LHCN-M2 (cell line): ENCODE measurements at regions not wholly inside any gene's neighbourhood (a gene's known extent, or its start where the extent isn't known, plus 50 kb on each side); places are given as distances from the start of the nearest gene placed in this dataset.

Experiments
- DNase-seq: peaks from one replicate; pipeline ENCODE4 v3.0.0-alpha.2; 2012; ENCODE audit warnings: low read depth

DNA sequence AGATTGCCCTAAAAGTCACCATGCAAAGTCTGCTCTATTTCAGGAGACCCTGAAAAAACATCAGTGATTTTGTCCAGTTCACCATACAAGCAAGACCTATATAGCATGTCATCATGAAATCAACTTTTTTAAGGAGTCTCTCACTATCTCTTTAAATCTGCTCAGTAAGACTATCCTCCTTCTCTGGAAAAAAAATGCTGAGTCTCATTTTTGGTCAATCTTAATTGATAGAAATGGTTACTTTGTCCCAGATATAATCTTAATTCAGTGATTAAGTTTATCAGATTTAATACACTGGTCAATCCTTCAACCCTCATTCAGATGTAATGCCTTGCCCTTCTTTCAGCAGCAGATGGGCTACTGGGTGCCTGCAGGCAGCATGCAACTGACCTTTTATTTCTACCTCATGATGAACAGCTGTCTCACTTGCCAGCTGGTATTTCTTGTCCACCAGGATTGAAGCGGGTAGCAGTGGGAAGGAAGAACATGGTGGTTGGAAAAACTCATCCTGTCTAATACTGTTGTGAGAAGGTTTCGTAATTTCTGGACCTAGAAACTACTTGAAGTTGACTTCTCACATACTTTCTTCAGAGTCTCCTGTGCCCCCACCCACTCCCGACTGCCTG, 375.3 kb downstream of the DNAH5 start:
- DNase-seq: peak; percentile 81

- peak; percentile 98 for DNase-seq
Measured at GRCh38 chr5:13567819-13568218, 376.7 kb downstream of the DNAH5 start.

DNA sequence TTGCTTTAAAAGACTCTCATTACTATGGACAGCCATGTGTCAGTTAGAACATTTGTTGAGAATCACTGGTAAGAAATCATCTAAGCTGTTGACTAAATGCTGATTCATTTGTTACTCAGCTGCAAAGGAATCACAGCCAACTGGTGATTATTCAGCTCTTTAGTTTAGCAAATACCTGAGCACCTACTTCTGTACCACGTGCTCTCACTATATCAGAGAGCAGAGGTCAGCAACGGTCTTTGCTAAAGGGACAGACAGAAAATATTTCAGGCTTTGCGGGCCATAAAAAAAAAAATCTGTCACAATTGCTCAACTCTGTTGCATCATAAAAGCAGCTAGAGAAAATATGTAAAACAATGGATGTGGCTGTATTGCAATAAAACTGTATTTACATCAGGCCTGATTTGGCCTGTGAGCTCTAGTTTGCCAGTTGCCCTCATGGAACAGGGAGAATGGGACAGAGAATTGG, 377.6 kb downstream of the DNAH5 start:
- peak; percentile 99 for DNase-seq

- DNase-seq: peak; percentile 74
Measured at GRCh38 chr5:13558408-13558807, 386.1 kb downstream of the DNAH5 start.

GRCh38 chr5:13553896-13554295, 390.6 kb downstream of the DNAH5 start:
- DNase-seq: peak; percentile 59

GRCh38 chr5:13552361-13552760, 392.1 kb downstream of the DNAH5 start:
- no peak for DNase-seq

DNA sequence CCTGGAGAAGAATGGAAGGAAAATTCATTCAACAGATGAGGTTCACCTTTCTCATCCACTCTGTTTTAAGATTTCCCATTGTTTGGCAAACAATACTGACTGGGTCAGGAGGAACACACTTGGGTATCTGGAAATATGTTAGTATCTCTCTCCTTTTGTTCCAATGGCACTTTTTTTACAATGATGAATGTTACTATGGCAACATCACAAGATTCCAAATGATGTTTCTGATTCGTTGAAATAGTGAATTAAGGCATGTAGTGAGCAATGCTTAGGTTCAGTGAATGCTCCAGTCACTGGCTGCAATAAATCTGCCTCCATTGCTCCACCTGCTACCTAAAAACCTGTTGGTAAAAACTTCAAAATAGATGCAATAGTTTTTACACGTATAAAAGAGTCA, 392.8 kb downstream of the DNAH5 start:
- DNase-seq: no peak

DNA sequence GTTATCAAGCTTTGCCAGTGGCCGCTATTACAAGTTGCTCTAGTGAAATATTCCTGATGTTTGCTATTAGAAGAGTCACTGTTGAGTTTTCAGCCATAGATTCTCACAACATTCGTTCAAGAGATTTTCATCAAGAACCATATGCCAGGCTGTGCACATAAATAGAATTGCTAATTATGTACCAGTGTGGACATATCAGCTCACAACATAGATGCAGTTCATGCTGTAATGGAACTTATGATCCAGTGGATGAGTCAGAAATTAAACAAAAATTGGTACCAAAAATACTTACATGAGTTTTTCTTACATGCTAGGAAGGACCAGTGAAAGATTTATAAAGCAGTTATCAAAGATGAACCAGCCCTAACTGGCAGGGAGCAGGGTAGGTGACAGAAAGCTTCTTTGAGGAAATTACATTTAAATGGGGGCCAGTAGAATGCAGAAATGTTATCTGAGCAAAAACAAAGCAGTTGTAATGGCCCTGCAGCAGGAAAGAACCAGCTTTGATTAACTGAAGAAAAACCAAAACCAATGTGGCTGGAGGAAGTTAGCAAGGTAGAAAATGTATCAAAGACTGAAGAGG, 404.2 kb downstream of the DNAH5 start:
- DNase-seq: no peak

DNA sequence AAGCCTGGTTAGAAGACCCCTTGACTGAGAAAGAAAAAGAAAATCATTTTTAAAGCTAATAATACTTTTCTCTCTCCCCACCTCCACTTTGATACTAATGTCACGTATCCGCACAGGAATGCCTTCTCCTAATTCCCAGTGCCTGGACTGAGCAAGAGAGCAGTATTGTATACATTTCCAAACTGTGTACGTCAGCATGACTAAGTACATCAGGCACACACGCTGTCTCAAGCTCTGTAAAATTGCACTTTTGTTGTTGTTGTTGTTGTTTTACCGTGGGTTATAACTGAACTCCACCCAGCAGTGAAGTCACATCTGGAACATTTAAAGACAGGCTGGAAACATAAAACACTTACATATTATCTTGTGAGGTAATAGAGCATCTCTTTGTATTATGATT, 407.6 kb downstream of the DNAH5 start:
- DNase-seq: no peak

DNA sequence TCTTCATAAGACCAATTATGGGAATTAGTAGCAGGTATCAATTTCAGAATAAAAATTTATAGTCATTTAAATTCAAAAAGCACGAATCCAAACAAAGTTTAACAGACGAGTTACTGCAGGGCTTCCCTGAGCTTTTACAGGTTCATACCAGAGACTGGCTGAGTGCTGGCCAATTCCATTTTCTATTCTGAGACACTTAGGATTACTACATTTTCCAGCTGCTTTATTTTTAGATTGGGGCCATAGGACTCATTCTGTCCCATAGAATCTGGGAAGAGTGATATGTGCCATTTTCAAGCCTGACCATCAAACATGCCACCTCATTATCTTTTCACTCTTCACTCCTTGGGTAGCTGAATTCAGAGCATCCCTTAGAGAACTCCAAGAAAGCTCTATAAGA, 410.7 kb downstream of the DNAH5 start:
- no peak for DNase-seq

GRCh38 chr5:13529300-13529699, 415.2 kb downstream of the DNAH5 start:
- no peak for DNase-seq

DNA sequence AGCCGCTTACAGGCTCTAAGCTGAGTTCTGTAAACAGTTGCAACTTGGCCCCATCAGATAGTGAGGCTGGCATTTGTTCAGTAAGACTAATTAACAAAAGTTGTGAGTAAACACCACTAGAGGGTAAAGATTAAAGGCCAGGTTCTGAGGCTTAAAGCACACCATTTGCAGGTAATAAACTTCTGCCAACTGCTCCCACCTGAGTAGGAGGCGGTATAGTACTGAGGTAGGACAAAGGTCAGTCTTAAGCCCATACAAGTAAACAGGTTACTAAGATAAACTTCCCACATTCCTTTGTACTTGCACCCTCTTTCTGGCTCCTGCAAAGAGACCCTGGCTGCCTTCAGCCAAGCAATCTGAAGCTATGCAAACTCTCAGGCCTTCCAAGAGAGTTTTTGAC, 419.6 kb downstream of the DNAH5 start:
- DNase-seq: no peak

- DNase-seq: no peak
Measured at GRCh38 chr5:13519131-13519530, 425.4 kb downstream of the DNAH5 start.

DNA sequence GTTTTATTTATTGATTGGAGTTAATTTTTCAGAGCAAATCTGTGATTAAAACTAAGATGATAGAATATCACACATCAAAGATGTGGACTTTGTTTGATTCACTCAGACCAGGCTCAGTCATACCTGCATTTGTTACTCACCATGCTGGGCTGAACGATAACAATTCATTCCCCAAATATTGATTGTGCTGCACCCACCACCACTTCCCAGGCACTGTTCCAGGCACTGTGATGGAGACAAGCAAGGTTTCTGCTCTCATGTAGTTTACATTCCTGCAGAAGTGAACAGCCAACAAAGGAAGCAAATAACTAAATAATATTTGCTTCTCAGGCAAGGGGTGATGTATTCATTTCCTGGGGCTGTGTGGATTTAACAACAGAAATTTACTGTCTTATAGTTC, 428.3 kb downstream of the DNAH5 start:
- no peak for DNase-seq

- DNase-seq: no peak
Measured at GRCh38 chr5:13511442-13511841, 433.0 kb downstream of the DNAH5 start.

- no peak for DNase-seq
Measured at GRCh38 chr5:13510616-13511015, 433.9 kb downstream of the DNAH5 start.

DNA sequence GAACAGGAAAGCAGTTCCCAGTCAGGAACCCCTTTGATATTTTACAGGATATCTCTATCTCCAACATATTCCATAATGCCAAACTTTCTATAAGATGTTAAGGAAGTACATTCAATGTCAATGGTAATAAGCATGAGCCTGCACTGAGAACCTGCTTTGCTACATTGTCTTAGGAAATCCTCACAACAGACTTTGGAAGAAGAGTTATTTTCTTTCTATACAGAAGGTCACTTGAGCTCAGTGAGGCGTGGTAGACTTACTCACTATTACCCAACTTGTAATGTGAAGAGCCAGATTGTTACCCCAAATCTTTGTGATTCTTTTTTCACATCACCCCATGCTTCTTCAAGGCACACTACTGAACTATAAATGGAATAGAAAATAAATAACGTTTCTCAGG, 435.9 kb downstream of the DNAH5 start:
- no peak for DNase-seq

- no peak for DNase-seq
Measured at GRCh38 chr5:13505326-13505725, 439.2 kb downstream of the DNAH5 start.

- DNase-seq: peak; percentile 28
Measured at GRCh38 chr5:13503017-13503416, 441.5 kb downstream of the DNAH5 start.

- DNase-seq: peak; percentile 74
Measured at GRCh38 chr5:13501176-13501575, 443.3 kb downstream of the DNAH5 start.

DNA sequence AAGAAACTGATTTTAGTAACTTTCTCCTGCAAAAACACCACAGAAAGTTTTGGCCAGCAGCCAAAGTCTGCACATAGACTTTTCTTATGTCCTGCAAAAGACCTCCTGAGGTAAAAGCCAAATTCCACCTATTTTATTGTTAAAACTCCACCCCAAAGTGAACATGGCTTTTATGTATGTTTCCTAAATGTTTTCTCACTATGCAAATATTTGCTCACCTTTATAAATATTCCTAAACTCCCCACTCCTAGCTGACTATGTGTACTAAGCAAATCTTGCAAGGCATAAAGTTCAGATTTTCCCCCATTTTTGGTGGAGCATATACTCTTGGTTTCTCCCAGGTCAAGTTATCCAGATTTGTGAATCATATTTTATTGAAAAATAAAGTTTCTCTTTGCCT, 446.2 kb downstream of the DNAH5 start:
- DNase-seq: no peak

- DNase-seq: no peak
Measured at GRCh38 chr5:13488254-13488931, 456.1 kb downstream of the DNAH5 start.

DNA sequence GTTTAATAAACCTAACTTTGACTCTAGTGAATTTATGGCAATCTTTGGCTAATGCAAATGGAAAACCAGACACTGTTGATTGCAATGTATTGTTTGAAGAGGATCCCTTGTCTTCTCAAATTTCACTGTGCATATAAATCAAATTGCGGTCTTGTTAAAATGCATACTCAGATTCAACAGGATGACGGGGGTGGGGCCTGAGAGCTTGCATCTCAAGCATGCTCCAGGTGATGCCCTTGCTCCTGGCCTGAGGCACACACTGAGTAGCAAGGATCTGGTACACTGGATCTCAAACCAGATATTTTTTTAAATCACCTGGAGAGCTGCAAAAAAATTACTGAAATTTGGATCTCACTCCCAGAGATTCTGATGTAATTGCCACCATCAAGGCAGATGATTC, 463.7 kb downstream of the DNAH5 start:
- DNase-seq: no peak
